ENCODE measurements at regions not wholly inside any gene's neighbourhood (a gene's known extent, or its start where the extent isn't known, plus 50 kb on each side); places are given as distances from the start of the nearest gene placed in this dataset.

DNA sequence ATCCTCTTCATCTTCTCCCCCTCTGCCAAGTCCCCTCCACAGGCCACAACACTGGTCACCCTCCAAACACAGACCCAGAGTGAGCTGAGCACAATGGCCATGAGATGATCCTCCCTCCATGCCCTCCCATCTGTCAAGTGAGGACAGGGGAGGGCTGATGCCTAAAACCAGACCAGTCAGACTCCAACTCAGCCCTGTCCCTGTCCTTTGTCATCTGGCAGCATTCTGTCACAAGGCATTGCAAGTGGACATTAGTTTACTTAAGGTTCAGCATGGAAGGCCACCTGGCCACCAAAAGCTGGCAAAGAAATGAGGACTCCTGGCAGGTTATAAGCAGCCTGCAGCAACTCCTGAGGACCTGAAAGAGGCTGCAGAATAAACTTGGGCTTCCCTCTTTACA, 136.2 kb upstream of the SLC30A5 start:
- no peak for DNase-seq

- no peak for DNase-seq
Observed at GRCh38 chr5:68958428-68958827, 135.4 kb upstream of the SLC30A5 start.

DNA sequence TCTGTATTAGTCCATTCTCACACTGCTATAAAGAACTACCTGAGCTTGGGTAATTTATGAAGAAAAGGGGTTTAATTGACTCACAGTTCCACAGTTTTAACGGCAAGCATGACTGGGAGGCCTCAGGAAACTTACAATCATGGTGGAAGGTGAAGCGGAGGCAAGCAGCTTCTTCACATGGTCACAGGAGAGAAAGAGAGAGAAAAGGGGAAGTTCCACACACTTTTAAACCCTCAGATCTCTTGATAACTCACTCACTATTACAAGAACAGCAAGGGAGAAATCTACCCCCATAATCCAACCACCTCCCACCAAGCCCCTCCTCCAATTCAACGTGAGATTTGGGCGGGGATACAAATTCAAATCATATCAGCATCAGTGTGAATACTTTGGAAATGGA, 133.4 kb upstream of the SLC30A5 start:
- DNase-seq, result no peak

DNA sequence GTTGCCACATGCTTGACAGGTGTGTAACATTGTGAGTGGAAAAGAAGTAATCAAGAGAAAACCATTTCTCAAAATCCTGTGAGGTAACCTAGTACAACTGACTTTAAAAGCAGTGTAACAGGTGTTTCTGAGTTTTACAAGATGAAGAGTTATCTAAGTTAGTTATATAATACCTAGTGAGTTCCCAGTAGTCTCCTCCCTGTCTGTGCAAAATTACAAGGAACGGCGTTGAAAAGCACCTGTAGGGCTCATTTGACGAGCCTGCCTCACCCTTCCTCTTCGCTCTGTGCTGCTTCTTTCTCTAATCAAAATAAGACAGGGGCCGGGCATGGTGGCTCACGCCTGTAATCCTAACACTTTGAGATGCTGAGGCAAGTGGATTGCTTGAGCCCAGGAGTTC, 132.9 kb upstream of the SLC30A5 start:
- no peak for DNase-seq

- no peak for DNase-seq
Observed at GRCh38 chr5:68961762-68962161, 132.1 kb upstream of the SLC30A5 start.

DNA sequence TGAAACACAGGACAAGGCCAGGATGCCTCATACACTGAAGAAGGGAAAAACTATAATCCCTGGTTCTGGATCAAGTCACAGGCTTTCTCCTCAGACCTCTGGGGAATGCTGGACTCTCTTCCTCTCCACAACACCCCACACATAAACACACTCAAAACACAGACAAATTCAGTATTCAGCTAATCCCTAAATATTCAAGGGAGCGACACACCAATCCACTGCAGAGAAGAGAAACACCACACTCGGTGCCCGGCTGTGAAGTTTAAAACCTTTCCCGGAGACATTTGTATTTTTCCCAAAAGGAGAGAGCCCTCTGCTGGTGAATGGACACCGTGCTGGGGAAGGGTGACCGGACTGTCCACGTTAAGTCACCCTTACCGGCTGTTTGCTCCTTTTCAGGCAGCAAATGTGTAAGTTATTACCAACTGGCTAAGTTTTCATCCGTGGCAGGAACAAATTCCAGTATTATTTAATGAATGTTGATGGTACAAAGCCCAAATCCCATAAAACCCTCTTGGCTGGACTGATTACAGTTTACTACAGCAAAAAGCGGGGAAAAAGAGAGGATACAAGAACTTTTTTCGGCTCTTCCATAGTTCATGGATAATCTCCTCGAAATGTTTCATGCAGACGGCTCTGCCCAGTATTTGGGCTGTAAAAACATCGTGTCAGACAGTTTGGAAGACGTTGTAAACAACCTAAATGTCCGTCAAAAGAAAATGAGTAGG, 130.9 kb upstream of the SLC30A5 start:
- DNase-seq, result peak; percentile 54

DNA sequence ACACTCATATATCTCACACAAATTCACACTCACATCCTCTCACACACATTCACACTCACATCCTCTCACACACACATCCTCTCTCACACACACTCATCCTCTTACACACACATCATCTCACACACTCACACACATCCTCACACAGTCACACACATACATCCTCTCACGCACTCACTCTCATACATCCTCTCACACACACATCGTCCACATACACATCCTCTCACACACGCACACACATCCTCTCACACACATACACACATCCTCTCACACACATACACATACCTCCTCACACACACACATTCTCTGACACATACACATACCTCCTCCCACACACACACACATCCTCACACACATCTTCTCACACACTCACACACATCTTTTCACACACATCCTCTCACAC, 129.1 kb upstream of the SLC30A5 start:
- DNase-seq, result no peak

GRCh38 chr5:68965926-68966325, 127.9 kb upstream of the SLC30A5 start:
- DNase-seq, result no peak

- DNase-seq, result no peak
Observed at GRCh38 chr5:68966596-68966995, 127.2 kb upstream of the SLC30A5 start.

GRCh38 chr5:68968429-68968828, 125.4 kb upstream of the SLC30A5 start:
- no peak for DNase-seq

DNA sequence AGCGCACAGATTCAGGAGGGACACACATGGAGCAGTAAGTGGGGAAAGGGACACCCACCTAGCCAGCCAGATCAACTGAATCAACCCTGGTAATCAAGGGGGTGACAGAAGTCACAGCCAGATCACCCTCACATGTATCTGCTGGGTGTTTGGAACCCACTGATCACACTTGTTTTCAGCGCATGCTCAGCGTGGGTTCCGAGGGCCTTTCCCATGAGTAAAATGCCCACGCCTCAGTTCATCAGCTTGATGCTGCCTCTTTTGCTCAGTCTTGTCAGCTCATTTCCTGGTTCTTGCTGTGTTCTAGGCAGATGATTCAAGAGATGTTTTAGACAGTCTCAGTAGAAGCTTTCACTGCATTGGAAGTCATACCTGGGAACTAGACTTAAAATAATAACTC, 123.2 kb upstream of the SLC30A5 start:
- DNase-seq, result no peak

- DNase-seq, result no peak
Observed at GRCh38 chr5:68973696-68974095, 120.1 kb upstream of the SLC30A5 start.

DNA sequence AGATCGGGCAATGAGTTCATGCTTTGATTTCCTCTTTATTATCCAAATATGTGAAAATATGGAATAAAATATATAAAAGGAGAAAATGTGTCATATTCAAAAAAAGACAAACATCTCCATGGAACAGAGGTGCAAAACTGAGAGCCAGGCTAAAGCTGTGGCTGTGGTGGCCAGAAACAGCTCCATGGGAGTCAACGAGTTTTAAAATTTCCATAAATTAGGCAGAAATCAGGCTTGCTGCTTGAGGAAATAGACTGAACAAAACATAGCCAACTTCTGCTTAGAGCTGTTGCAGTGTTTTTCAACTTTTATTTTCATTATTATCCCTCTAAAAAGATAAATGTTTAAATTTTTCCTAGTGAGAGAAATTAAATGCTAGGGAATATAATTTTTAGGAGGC, 110.8 kb upstream of the SLC30A5 start:
- no peak for DNase-seq

DNA sequence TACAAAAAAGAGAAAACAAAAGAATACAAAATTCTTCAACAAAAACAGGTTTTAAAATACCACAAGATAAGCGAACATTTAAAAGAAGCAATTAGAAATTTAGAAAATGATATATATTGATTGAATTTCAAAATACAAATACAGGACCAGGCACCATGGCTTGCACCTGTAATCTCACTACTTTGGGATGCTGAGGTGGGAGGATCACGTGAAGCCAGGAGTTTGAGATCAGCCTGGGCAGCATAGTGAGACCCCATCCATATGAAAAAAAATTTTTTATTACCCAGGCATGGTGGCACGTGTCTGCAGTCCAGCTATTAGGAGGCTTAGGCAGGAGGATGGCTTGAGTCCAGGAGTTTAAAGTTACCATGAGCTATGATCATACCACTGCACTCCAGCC, 109.9 kb upstream of the SLC30A5 start:
- no peak for DNase-seq

GRCh38 chr5:68991279-68992084, 102.3 kb upstream of the SLC30A5 start:
- DNase-seq, result no peak

- DNase-seq, result no peak
Observed at GRCh38 chr5:68994645-68995044, 99.2 kb upstream of the SLC30A5 start.

DNA sequence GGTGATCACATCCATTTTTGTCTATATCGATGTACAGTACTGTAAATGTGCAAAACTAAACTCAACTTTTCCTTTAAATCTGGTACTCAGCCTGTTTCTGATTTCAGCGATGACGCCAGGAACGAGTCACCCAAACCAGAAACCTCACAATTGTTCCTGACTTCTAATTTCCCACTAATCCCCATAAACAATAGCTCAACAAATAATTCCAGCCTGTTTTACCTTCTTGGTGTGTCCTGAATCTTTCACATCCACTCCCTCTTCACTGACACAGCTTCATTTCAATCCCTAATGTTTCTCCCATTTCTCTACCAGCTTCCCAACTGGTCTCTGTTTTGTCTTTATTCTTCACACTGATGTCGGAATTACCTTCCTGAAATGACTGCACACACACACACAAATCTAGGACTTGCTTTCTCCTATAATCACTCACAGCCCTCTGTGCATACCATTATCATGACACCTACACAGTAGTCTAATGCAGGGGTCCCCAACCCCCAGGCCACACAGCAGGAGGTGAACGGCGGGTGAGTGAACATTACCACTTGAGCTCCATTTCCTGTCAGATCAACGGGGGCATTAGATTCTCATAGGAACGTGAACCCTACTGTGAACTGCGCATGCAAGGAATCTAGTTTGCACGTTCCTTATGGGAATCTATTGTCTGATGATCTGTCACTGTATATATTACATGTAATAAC, 97.8 kb upstream of the SLC30A5 start:
- DNase-seq, result no peak

DNA sequence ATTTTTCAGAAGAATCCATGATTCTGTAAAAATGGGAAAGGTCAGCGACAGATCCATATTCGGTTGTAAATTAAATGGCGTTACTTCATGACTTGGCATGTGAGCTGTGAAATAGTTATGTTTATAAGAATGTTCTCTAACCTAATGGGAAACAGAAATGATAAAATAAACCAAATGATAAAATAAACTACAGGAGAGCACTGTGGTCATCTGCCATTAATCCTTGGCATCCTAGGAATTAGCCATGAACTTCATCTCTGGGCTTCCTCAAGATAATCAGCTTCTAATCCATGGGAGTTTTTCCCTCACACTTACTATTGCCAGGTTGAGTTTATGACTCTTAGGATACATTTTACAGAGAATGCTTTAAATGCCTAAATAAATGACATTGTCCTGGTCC, 94.6 kb upstream of the SLC30A5 start:
- DNase-seq, result no peak

DNA sequence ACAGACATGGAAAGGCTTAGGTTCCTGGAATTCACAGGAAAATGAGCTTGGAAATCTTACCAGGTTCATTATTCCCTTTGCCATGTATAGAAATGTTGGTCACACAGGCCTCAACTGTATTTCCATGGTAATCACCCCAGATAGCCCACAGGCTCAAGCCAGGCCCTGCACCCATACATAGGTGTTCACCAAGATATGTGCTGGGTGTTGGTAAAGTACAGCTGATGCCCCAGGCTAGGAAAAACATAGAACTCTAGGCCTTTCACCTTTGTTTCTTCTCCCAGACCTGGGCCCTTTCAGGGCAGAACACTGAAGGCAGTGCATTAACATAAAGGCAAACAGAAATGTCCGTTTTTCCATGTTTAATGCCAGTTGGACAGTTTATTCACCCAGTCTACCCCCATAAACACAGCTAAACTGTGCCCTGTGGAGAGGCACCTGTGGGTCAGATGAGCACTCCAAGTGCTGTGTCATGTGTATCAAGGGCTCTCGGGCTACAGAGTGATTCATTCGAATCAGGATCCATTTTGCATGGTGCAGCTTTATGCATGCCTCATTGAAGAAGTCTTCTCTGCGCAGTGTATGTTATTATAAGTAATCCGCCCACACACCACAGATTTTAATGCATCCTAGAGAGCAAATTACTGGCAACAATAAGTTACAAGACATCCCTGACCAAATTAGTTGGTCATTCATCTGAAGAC, 93.4 kb upstream of the SLC30A5 start:
- DNase-seq, result no peak

DNA sequence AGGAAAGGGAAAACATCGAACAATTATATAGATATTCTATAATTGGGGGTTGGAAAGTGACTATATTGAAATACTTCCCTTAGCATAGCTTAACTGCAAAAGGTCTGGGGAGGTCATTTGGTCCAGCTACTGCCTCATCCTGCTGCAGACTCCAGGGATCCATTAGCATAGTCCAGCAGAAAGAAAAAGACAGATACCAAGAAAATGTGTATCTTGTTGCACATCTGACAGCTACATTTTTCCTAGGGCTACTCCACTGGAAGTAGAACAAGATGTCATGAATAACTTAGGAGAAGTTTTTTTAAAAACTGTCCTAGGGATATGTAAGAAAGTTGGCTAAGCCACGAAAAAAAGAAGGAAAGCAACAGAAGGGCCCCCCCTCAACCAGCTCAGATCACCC, 92.9 kb upstream of the SLC30A5 start:
- DNase-seq, result no peak

DNA sequence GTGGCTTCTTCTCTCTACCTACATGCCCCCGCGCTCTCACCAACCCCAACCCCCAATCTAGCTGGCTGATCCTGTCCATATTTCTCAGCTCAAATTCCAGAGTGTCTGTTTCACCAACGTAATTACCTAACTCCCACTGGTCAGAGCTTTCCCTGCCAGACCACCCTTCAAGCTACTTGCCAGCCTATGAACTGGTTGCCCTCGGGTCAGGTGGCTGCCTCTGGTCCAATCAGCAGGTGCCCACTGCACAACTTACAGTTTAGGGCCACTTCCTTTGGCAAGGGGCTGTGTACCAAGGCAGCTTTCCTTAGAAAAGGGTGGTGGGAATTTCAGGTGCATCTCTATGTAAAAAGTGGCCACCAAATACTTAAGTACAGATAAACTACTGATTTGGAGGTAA, 92.2 kb upstream of the SLC30A5 start:
- no peak for DNase-seq

DNA sequence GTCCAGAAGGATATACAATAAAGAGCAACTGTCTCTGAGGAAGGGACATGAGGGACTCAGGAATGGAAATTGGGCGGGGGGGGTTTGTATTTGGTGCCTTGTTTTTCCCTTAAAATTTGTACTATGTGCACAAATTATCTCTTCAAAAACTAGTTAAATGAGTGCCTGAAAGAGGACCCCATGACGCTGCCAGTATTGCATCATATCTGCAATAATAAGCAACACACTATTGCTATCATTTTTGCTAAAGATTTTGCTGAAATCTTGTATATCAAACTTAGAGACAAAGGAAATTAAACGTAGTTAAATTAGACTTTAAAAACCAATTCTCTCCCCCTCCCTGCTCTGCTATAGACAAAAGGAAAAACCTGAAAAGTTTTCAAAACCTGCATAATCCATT, 89.7 kb upstream of the SLC30A5 start:
- DNase-seq, result no peak

DNA sequence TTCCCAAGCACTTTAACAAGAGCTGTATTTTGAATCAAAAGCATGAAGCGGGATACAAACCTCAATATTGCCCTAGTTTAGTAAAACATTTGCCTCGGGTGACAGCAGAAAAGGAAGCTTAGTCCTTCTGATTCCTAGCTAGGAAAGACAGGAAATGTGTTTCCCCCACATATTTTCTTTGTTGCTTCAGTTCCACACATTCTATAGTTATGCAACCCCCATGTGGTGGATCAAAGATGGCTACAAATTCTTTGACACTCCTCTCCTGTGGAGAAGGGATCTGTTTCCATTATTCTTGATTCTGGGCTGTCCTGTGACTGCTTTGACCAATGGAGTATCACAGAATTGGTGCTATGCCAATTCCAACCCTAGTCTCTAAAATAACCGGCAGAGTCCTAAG, 89.1 kb upstream of the SLC30A5 start:
- no peak for DNase-seq

All from HCEC 1CT (cell line).